Neural crest cell (in vitro differentiated cells): ENCODE measurements at regions not wholly inside any gene's neighbourhood (a gene's known extent, or its start where the extent isn't known, plus 50 kb on each side); places are given as distances from the start of the nearest gene placed in this dataset.

ENCODE experiments used
- DNase-seq: peaks from one replicate; pipeline ENCODE4 v3.0.0; 2021; ENCODE audit warnings: low read depth, mixed read lengths, low spot score
- H3K27ac Mint-ChIP-seq: one replicate; pipeline ENCODE4 v1.8.0; 2021; ENCODE audit warnings: mild to moderate bottlenecking, mixed read lengths; ENCODE audit not compliant: unreplicated experiment
- H3K27me3 Mint-ChIP-seq: 2 replicates; pipeline ENCODE4 v1.8.0; 2021; ENCODE audit warnings: low read depth, mild to moderate bottlenecking, mixed read lengths
- H3K36me3 Mint-ChIP-seq: 2 replicates; pipeline ENCODE4 v1.8.0; 2021; ENCODE audit warnings: low read depth, mild to moderate bottlenecking, mixed read lengths
- H3K4me1 Mint-ChIP-seq: 2 replicates; pipeline ENCODE4 v1.8.0; 2021; ENCODE audit warnings: mixed read lengths
- H3K4me3 Mint-ChIP-seq: one replicate; pipeline ENCODE4 v1.8.0; 2021; ENCODE audit warnings: mild to moderate bottlenecking, mixed read lengths
- H3K9me3 Mint-ChIP-seq: 2 replicates; pipeline ENCODE4 v1.8.0; 2021; ENCODE audit warnings: mixed read lengths
- CTCF ChIP-seq: fragments of 200-600 bp; sonication (generic); conservative IDR thresholded peaks from 2 replicates; pipeline ENCODE4 v1.5.0; 2021; ENCODE audit warnings: antibody characterized with exemption, mild to moderate bottlenecking

GRCh38 chr1:93801471-93801870 lies 77.5 kb downstream of the DNTTIP2 start:
- no peak overlapping the region for H3K4me3 Mint-ChIP-seq
- H3K36me3 Mint-ChIP-seq: peaks cover 12% of the 10 kb centered on the region
- H3K27ac Mint-ChIP-seq: no peak overlapping the region
- no peak for TF ChIP-seq CTCF
- DNase-seq: no peak
- H3K27me3 Mint-ChIP-seq: no peaks in the 10 kb centered on the region
- peaks cover 4% of the 10 kb centered on the region for H3K9me3 Mint-ChIP-seq
- H3K4me1 Mint-ChIP-seq: peaks cover 41% of the 10 kb centered on the region

- Mint-ChIP-seq H3K4me1 (peaks cover 35% of the 10 kb centered on the region), H3K27ac (no peak overlapping the region), H3K27me3 (no peaks in the 10 kb centered on the region), H3K4me3 (no peak overlapping the region), H3K36me3 (peaks cover 9% of the 10 kb centered on the region), H3K9me3 (peaks cover 2% of the 10 kb centered on the region)
- no peak for DNase-seq
- no peak for TF ChIP-seq CTCF
Measured at GRCh38 chr1:93800856-93801255, 78.2 kb downstream of the DNTTIP2 start.

- Mint-ChIP-seq H3K27me3 (no peaks in the 10 kb centered on the region), H3K36me3 (peaks cover 7% of the 10 kb centered on the region), H3K4me1 (peaks cover 16% of the 10 kb centered on the region), H3K4me3 (no peak overlapping the region), H3K9me3 (peaks cover 2% of the 10 kb centered on the region), H3K27ac (no peak overlapping the region)
- TF ChIP-seq CTCF: no peak
- no peak for DNase-seq
Measured at GRCh38 chr1:93798291-93798690, 80.7 kb downstream of the DNTTIP2 start.

- Mint-ChIP-seq H3K36me3 (peaks cover 14% of the 10 kb centered on the region), H3K9me3 (peaks cover 15% of the 10 kb centered on the region), H3K4me3 (peak overlapping the region; percentile 4), H3K27me3 (no peaks in the 10 kb centered on the region), H3K27ac (peak overlapping the region; percentile 0), H3K4me1 (peaks cover 28% of the 10 kb centered on the region)
- no peak for TF ChIP-seq CTCF
- no peak for DNase-seq
Measured at GRCh38 chr1:93784538-93784937, 94.5 kb downstream of the DNTTIP2 start.

GRCh38 chr1:93783876-93784275 lies 95.1 kb downstream of the DNTTIP2 start:
- DNase-seq: no peak
- peaks cover 9% of the 10 kb centered on the region for H3K36me3 Mint-ChIP-seq
- H3K9me3 Mint-ChIP-seq: peaks cover 18% of the 10 kb centered on the region
- peak overlapping the region; percentile 36 for H3K27ac Mint-ChIP-seq
- H3K27me3 Mint-ChIP-seq: no peaks in the 10 kb centered on the region
- H3K4me3 Mint-ChIP-seq: peak overlapping the region; percentile 2
- TF ChIP-seq CTCF: no peak
- H3K4me1 Mint-ChIP-seq: peaks cover 32% of the 10 kb centered on the region
